ENCODE measurements at regions not wholly inside any gene's neighbourhood (a gene's known extent, or its start where the extent isn't known, plus 50 kb on each side); places are given as distances from the start of the nearest gene placed in this dataset.

- H3K36me3 Mint-ChIP-seq (ENCODE audit: low read depth), result no peaks in the 10 kb centered on the region
- H3K9me3 Mint-ChIP-seq (ENCODE audit: low read depth), result no peaks in the 10 kb centered on the region
- TF ChIP-seq CTCF (IDR thresholded peaks at IDR 0.05), result no peak
- H3K4me3 Mint-ChIP-seq (ENCODE audit: unreplicated experiment), result no peak overlapping the region
- DNase-seq (ENCODE audit: low spot score), result no peak
- peak overlapping the region; percentile 46 for H3K27ac Mint-ChIP-seq (ENCODE audit: unreplicated experiment)
- no peaks in the 10 kb centered on the region for H3K27me3 Mint-ChIP-seq (ENCODE audit: low read depth)
- H3K4me1 Mint-ChIP-seq (ENCODE audit: low read depth), result peaks cover 51% of the 10 kb centered on the region
Measured at GRCh38 chr3:64900617-64901521, 213.1 kb upstream of the ADAMTS9 start.

GRCh38 chr3:64900156-64900555, 212.4 kb upstream of the ADAMTS9 start:
- no peak overlapping the region for H3K27ac Mint-ChIP-seq (ENCODE audit: unreplicated experiment)
- TF ChIP-seq CTCF (IDR thresholded peaks at IDR 0.05), result no peak
- H3K9me3 Mint-ChIP-seq (ENCODE audit: low read depth), result no peaks in the 10 kb centered on the region
- DNase-seq (ENCODE audit: low spot score), result no peak
- H3K27me3 Mint-ChIP-seq (ENCODE audit: low read depth), result no peaks in the 10 kb centered on the region
- H3K4me3 Mint-ChIP-seq (ENCODE audit: unreplicated experiment), result no peak overlapping the region
- no peaks in the 10 kb centered on the region for H3K36me3 Mint-ChIP-seq (ENCODE audit: low read depth)
- H3K4me1 Mint-ChIP-seq (ENCODE audit: low read depth), result peaks cover 57% of the 10 kb centered on the region

GRCh38 chr3:64898941-64899340, 211.1 kb upstream of the ADAMTS9 start:
- H3K36me3 Mint-ChIP-seq (ENCODE audit: low read depth), result no peaks in the 10 kb centered on the region
- H3K4me1 Mint-ChIP-seq (ENCODE audit: low read depth), result peaks cover 62% of the 10 kb centered on the region
- no peak overlapping the region for H3K4me3 Mint-ChIP-seq (ENCODE audit: unreplicated experiment)
- H3K27ac Mint-ChIP-seq (ENCODE audit: unreplicated experiment), result no peak overlapping the region
- no peak for DNase-seq (ENCODE audit: low spot score)
- H3K27me3 Mint-ChIP-seq (ENCODE audit: low read depth), result no peaks in the 10 kb centered on the region
- H3K9me3 Mint-ChIP-seq (ENCODE audit: low read depth), result no peaks in the 10 kb centered on the region
- TF ChIP-seq CTCF (IDR thresholded peaks at IDR 0.05), result no peak

- no peak for DNase-seq (ENCODE audit: low spot score)
- peak; percentile 20 for TF ChIP-seq CTCF (IDR thresholded peaks at IDR 0.05)
- Mint-ChIP-seq H3K27me3 (ENCODE audit: low read depth) (no peaks in the 10 kb centered on the region), H3K27ac (ENCODE audit: unreplicated experiment) (peak overlapping the region; percentile 72), H3K4me3 (ENCODE audit: unreplicated experiment) (no peak overlapping the region), H3K4me1 (ENCODE audit: low read depth) (peaks cover 37% of the 10 kb centered on the region), H3K36me3 (ENCODE audit: low read depth) (no peaks in the 10 kb centered on the region), H3K9me3 (ENCODE audit: low read depth) (peaks cover 2% of the 10 kb centered on the region)
Measured at GRCh38 chr3:64895991-64896895, 208.4 kb upstream of the ADAMTS9 start.
